K562 (cell line): ENCODE measurements at regions not wholly inside any gene's neighbourhood (a gene's known extent, or its start where the extent isn't known, plus 50 kb on each side); places are given as distances from the start of the nearest gene placed in this dataset.

Source experiments
- ATF7 ChIP-seq: fragments of 450-650 bp; IDR thresholded peaks from 2 replicates; pipeline ENCODE4 v1.7.1; 2014; ENCODE audit warnings: mild to moderate bottlenecking, moderate library complexity
- BCLAF1 ChIP-seq, 2 experiments: fragments of 450-650 bp in 1 of 2; IDR thresholded peaks; 2 replicates each; pipeline ENCODE4 v1.6.1; 2011 to 2017; ENCODE audit warnings: low read depth in 2 of 2, antibody characterized with exemption in 1 of 2, borderline replicate concordance in 1 of 2, low read length in 1 of 2, mild to moderate bottlenecking in 1 of 2, mixed read lengths in 1 of 2; ENCODE audit not compliant: control insufficient read depth in 1 of 2
- DDX20 ChIP-seq: fragments of 450-650 bp; IDR thresholded peaks from 2 replicates; pipeline ENCODE4 v1.6.1; 2016; ENCODE audit warnings: missing genetic modification characterization, low read depth, mild to moderate bottlenecking, missing compliant biosample characterization, moderate library complexity
- DEAF1 ChIP-seq: fragments of 450-650 bp; formaldehyde crosslinking; IDR thresholded peaks from 2 replicates; pipeline ENCODE4 v1.4.0; 2020; ENCODE audit warnings: mild to moderate bottlenecking, moderate library complexity
- ELK1 ChIP-seq: sonication (generic); formaldehyde crosslinking; IDR thresholded peaks from 2 replicates; pipeline ENCODE4 v1.8.1; 2022; ENCODE audit warnings: missing genetic modification reagents
- IFI16 ChIP-seq: fragments of 250-450 bp; sonication (Bioruptor Pico); IDR thresholded peaks from 2 replicates; pipeline ENCODE4 v2.1.2; 2022; ENCODE audit warnings: mild to moderate bottlenecking, inconsistent platforms
- JUNB ChIP-seq: fragments of 450-650 bp; formaldehyde crosslinking; conservative IDR thresholded peaks from 2 replicates; pipeline ENCODE4 v1.4.0; 2020; ENCODE audit warnings: mild to moderate bottlenecking
- MED1 ChIP-seq: sonication (generic); formaldehyde crosslinking; IDR thresholded peaks from 2 replicates; pipeline ENCODE4 v1.8.1; 2023; ENCODE audit warnings: missing genetic modification reagents, borderline replicate concordance
- MEF2A ChIP-seq: IDR thresholded peaks from 2 replicates; pipeline ENCODE4 v1.6.1; 2011; ENCODE audit warnings: low read depth, mild to moderate bottlenecking, low read length, moderate library complexity; ENCODE audit not compliant: control insufficient read depth
- NFRKB ChIP-seq: fragments of 450-650 bp; IDR thresholded peaks from 2 replicates; pipeline ENCODE4 v1.6.1; 2016; ENCODE audit warnings: low read depth
- POLR3G ChIP-seq: IDR thresholded peaks from 2 replicates; pipeline ENCODE4 v1.6.1; 2011; ENCODE audit not compliant: insufficient read length, insufficient replicate concordance; ENCODE audit errors: extremely low read depth
- PTBP1 ChIP-seq: fragments of 200-400 bp; formaldehyde crosslinking; IDR thresholded peaks from 2 replicates; pipeline ENCODE4 v1.6.1; 2017; ENCODE audit warnings: low read depth, low read length
- RFX7 ChIP-seq: fragments of 250-450 bp; sonication (Bioruptor Pico); IDR thresholded peaks from 2 replicates; pipeline ENCODE4 v1.5.1; 2021; ENCODE audit warnings: mild to moderate bottlenecking
- SETDB1 ChIP-seq: IDR thresholded peaks from one replicate; pipeline ENCODE4 v1.6.1; 2012; ENCODE audit warnings: low read length, control low read depth, inconsistent platforms
- YY1 ChIP-seq, 3 experiments: IDR thresholded peaks; 2 replicates each; pipeline ENCODE4 v1.6.1; 2011; ENCODE audit warnings: low read length in 2 of 3, mild to moderate bottlenecking in 2 of 3, moderate library complexity in 2 of 3, borderline replicate concordance in 1 of 3, control low read depth in 1 of 3, low read depth in 1 of 3; ENCODE audit not compliant: insufficient read depth in 3 of 3, insufficient replicate concordance in 2 of 3, control insufficient read depth in 1 of 3, insufficient read length in 1 of 3; ENCODE audit errors: extremely low read depth in 1 of 3
- ZNF592 ChIP-seq: fragments of 450-650 bp; IDR thresholded peaks from 2 replicates; pipeline ENCODE4 v1.6.1; 2017; ENCODE audit warnings: antibody characterized with exemption, mild to moderate bottlenecking

- TF ChIP-seq DEAF1 (CRISPR knock-in tag) = no peak
- TF ChIP-seq ATF7 = peak; percentile 38; the same call in 1 of the 2 replicates
- TF ChIP-seq MED1 = no peak
- no peak for TF ChIP-seq DDX20
- TF ChIP-seq PTBP1 = no peak
- TF ChIP-seq ELK1 (CRISPR knock-in tag) = no peak
- TF ChIP-seq POLR3G = no peak
- no peak for TF ChIP-seq RFX7 (CRISPR knock-in tag)
- TF ChIP-seq MEF2A = no peak
- TF ChIP-seq NFRKB = no peak
- TF ChIP-seq YY1 (IDR thresholded peaks at IDR 0.05; ENCODE audit: borderline replicate concordance in 1 of 3, control insufficient read depth in 1 of 3, extremely low read depth in 1 of 3, insufficient read depth in 3 of 3, insufficient read length in 1 of 3, insufficient replicate concordance in 2 of 3, low read depth in 1 of 3, low read length in 2 of 3) = peak in 1 of 3 experiments; percentile 43
- no peak for TF ChIP-seq IFI16
- no peak for TF ChIP-seq BCLAF1 (IDR thresholded peaks at IDR 0.05; ENCODE audit: borderline replicate concordance in 1 of 2, control insufficient read depth in 1 of 2, low read depth in 2 of 2, low read length in 1 of 2)
- TF ChIP-seq SETDB1 = no peak
- no peak for TF ChIP-seq JUNB (CRISPR knock-in tag)
- TF ChIP-seq ZNF592 = peak; percentile 47; the same call in 1 of the 2 replicates
These were observed 127.9 kb downstream of the URB2 start (continued) for GRCh38 chr1:229753764-229754551.
